ENCODE measurements at regions not wholly inside any gene's neighbourhood (a gene's known extent, or its start where the extent isn't known, plus 50 kb on each side); places are given as distances from the start of the nearest gene placed in this dataset.

- no peaks in the 10 kb centered on the region for H3K9me3 ChIP-seq
- H3K27ac ChIP-seq: no peak overlapping the region
- H3K27me3 ChIP-seq: peaks cover 16% of the 10 kb centered on the region
- WGBS, 2 donors (ENCODE audit: low coverage in 1 of 2): 70 to 83% methylated on average over 2 to 4 of the region's 11 CpGs
- ATAC-seq: no peak
- no peaks in the 10 kb centered on the region for H3K4me1 ChIP-seq
- no peaks in the 10 kb centered on the region for H3K36me3 ChIP-seq
- TF ChIP-seq CTCF (IDR thresholded peaks at IDR 0.05) (no peak), EP300 (IDR thresholded peaks at IDR 0.05) (no peak), POLR2AphosphoS5 (IDR thresholded peaks at IDR 0.05) (no peak), POLR2A (IDR thresholded peaks at IDR 0.05) (no peak)
- H3K4me3 ChIP-seq: no peak overlapping the region
These were observed 51.4 kb upstream of the IQSEC1 start for GRCh38 chr3:13124631-13125030.

- Histone ChIP-seq H3K27ac (no peak overlapping the region), H3K27me3 (peaks cover 16% of the 10 kb centered on the region), H3K4me1 (no peaks in the 10 kb centered on the region), H3K36me3 (no peaks in the 10 kb centered on the region), H3K4me3 (no peak overlapping the region), H3K9me3 (no peaks in the 10 kb centered on the region)
- 80 to 100% methylated on average over 1 of the region's 11 CpGs for WGBS, 2 donors (ENCODE audit: low coverage in 1 of 2)
- TF ChIP-seq POLR2AphosphoS5 (IDR thresholded peaks at IDR 0.05): no peak
- TF ChIP-seq POLR2A (IDR thresholded peaks at IDR 0.05): no peak
- no peak for TF ChIP-seq CTCF (IDR thresholded peaks at IDR 0.05)
- no peak for TF ChIP-seq EP300 (IDR thresholded peaks at IDR 0.05)
- no peak for ATAC-seq
These were observed 50.5 kb upstream of the IQSEC1 start for GRCh38 chr3:13123765-13124164.

- WGBS, 2 donors (ENCODE audit: low coverage in 1 of 2): 79% methylated on average over 5 of the region's 10 CpGs
- H3K27me3 ChIP-seq: peaks cover 16% of the 10 kb centered on the region
- TF ChIP-seq POLR2AphosphoS5 (IDR thresholded peaks at IDR 0.05) (no peak), EP300 (IDR thresholded peaks at IDR 0.05) (no peak), CTCF (IDR thresholded peaks at IDR 0.05) (no peak), POLR2A (IDR thresholded peaks at IDR 0.05) (no peak)
These were observed 49.9 kb upstream of the IQSEC1 start for GRCh38 chr3:13123013-13123654.

More at GRCh38 chr3:13123013-13123654, 49.9 kb upstream of the IQSEC1 start:
- Histone ChIP-seq H3K4me1 (no peaks in the 10 kb centered on the region), H3K27ac (no peak overlapping the region), H3K9me3 (no peaks in the 10 kb centered on the region), H3K4me3 (no peak overlapping the region), H3K36me3 (no peaks in the 10 kb centered on the region)
- no peak for ATAC-seq

All from gastroesophageal sphincter (tissue), 4 donors.